B cell (primary cell): ENCODE measurements at regions not wholly inside any gene's neighbourhood (a gene's known extent, or its start where the extent isn't known, plus 50 kb on each side); places are given as distances from the start of the nearest gene placed in this dataset.

Experiments
- ATAC-seq: fragments of 200-7000 bp; cut with Tn5 transposase; one replicate; pipeline ENCODE4 v1.10.0; 2021; ENCODE audit warnings: low read depth, mild to moderate bottlenecking, moderate number of reproducible peaks, moderate library complexity
- CTCF ChIA-PET: fragments of 350-600 bp; sonication (Branson Sonifier 250); formaldehyde crosslinking; loops from one replicate; lab custom pipeline; 2021; ENCODE audit warnings: antibody characterized with exemption, inconsistent platforms; lab: Charles Lee
- POLR2A ChIA-PET: fragments of 350-600 bp; sonication (Branson Sonifier 250); formaldehyde crosslinking; loops from one replicate; lab custom pipeline; 2021; ENCODE audit warnings: antibody characterized with exemption; lab: Charles Lee
- DNase-seq: peaks from one replicate; pipeline ENCODE4 v3.0.0; 2013
- H2AFZ ChIP-seq: 2 replicates; pipeline ENCODE4 v1.6.1; 2012; ENCODE audit warnings: mild to moderate bottlenecking, low read depth, low read length; ENCODE audit not compliant: insufficient read depth, poor library complexity, severe bottlenecking
- H3K27ac ChIP-seq, 2 donors: 1 replicate in 1 of 2; 2 replicates in 1 of 2; pipeline ENCODE4 v1.5.1; 2012 to 2013; ENCODE audit warnings: low read length in 2 of 2, mild to moderate bottlenecking in 2 of 2, moderate library complexity in 1 of 2
- H3K27me3 ChIP-seq, 4 experiments: fragments of 200-600 bp in 1 of 4; sonication (generic) in 1 of 4; replicated peaks in 1 of 4; 1 replicate in 2 of 4; 2 replicates in 2 of 4; pipeline versions ENCODE4 v1.6.1 to v1.7.0; 2013 to 2016; ENCODE audit warnings: low read length in 3 of 4, mild to moderate bottlenecking in 2 of 4, mixed read lengths in 1 of 4, moderate library complexity in 1 of 4; ENCODE audit not compliant: insufficient read depth in 4 of 4, control insufficient read depth in 3 of 4; ENCODE audit errors: control extremely low read depth in 1 of 4
- H3K36me3 ChIP-seq, 2 experiments: replicated peaks in 1 of 2; 1 replicate in 1 of 2; 2 replicates in 1 of 2; pipeline versions ENCODE4 v1.6.1 to v1.7.1; 2013; ENCODE audit warnings: low read length in 1 of 2; ENCODE audit not compliant: insufficient read depth in 2 of 2, control insufficient read depth in 1 of 2; ENCODE audit errors: control extremely low read depth in 1 of 2, extremely low read depth in 1 of 2
- H3K4me1 ChIP-seq, 2 donors: fragments of 200-600 bp in 1 of 2; sonication (generic) in 1 of 2; 1 replicate in 1 of 2; 2 replicates in 1 of 2; pipeline versions ENCODE4 v1.5.1 to v1.6.1; 2013 to 2017; ENCODE audit warnings: low read length in 2 of 2; ENCODE audit not compliant: control insufficient read depth in 2 of 2, insufficient read depth in 2 of 2
- H3K4me2 ChIP-seq: replicated peaks from 2 replicates; pipeline ENCODE3; 2012; ENCODE audit warnings: mild to moderate bottlenecking, low read depth, low read length; ENCODE audit not compliant: poor library complexity, severe bottlenecking
- H3K4me3 ChIP-seq, 5 experiments: fragments of 200-600 bp in 1 of 5; sonication (generic) in 1 of 5; 1 replicate in 3 of 5; 2 replicates in 2 of 5; pipeline versions ENCODE4 v1.5.1 to v1.7.0; 2011 to 2016; ENCODE audit warnings: low read length in 4 of 5, mild to moderate bottlenecking in 4 of 5, low read depth in 2 of 5, control low read depth in 1 of 5, moderate library complexity in 1 of 5; ENCODE audit not compliant: insufficient read depth in 1 of 5; ENCODE audit errors: control extremely low read depth in 1 of 5, extremely low read depth in 1 of 5
- H3K79me2 ChIP-seq: fragments of 200-600 bp; sonication (generic); one replicate; pipeline ENCODE4 v1.6.0; 2016; ENCODE audit warnings: low read length; ENCODE audit not compliant: control insufficient read depth, insufficient read depth
- H3K9ac ChIP-seq: fragments of 200-600 bp; sonication (generic); 2 replicates; pipeline ENCODE4 v1.6.1; 2017; ENCODE audit warnings: mild to moderate bottlenecking, low read length, moderate library complexity
- H3K9me3 ChIP-seq, 3 donors: one replicate each; pipeline versions ENCODE4 v1.6.1 to v1.7.1; 2013; ENCODE audit warnings: low read length in 2 of 3; ENCODE audit not compliant: control insufficient read depth in 2 of 3, insufficient read depth in 1 of 3; ENCODE audit errors: control extremely low read depth in 1 of 3
- H4K20me1 ChIP-seq: 2 replicates; pipeline ENCODE4 v1.6.0; 2012; ENCODE audit warnings: mild to moderate bottlenecking, low read length; ENCODE audit not compliant: insufficient read depth, control insufficient read depth, poor library complexity, severe bottlenecking
- H3K27ac Mint-ChIP-seq: one replicate; pipeline ENCODE4 v1.8.0; 2021; ENCODE audit warnings: mixed read lengths
- H3K27me3 Mint-ChIP-seq: one replicate; pipeline ENCODE4 v1.8.0; 2021; ENCODE audit warnings: mixed read lengths
- H3K4me1 Mint-ChIP-seq: one replicate; pipeline ENCODE4 v1.8.0; 2021; ENCODE audit warnings: mixed read lengths
- H3K4me3 Mint-ChIP-seq: one replicate; pipeline ENCODE4 v1.8.0; 2021; ENCODE audit warnings: mixed read lengths
- H3K9me3 Mint-ChIP-seq: one replicate; pipeline ENCODE4 v1.8.0; 2022; ENCODE audit warnings: mixed read lengths; ENCODE audit not compliant: insufficient read depth
- EZH2 ChIP-seq: IDR thresholded peaks from 2 replicates; pipeline ENCODE4 v1.6.1; 2012; ENCODE audit warnings: borderline replicate concordance, low read depth, mild to moderate bottlenecking, moderate library complexity, low read length; ENCODE audit not compliant: insufficient read depth, poor library complexity, severe bottlenecking
- WGBS: methylation state at CpG from one replicate; pipeline ENCODE4 v1.1.5; 2013; ENCODE audit warnings: missing lambda C conversion rate; ENCODE audit not compliant: insufficient coverage; 5-methylcytosine and 5-hydroxymethylcytosine counted together
- intact Hi-C: fragments of 100-400 bp; cut with micrococcal nuclease; formaldehyde crosslinking; loops from one replicate; pipeline ENCODE4 v1.10.0; 2022
- TF ChIP-seq, protein P1 (sequence below): fragments of 200-600 bp; IDR thresholded peaks from one replicate; pipeline ENCODE4 v1.8.0; 2022; ENCODE audit warnings: antibody characterized with exemption, mild to moderate bottlenecking

DNA sequence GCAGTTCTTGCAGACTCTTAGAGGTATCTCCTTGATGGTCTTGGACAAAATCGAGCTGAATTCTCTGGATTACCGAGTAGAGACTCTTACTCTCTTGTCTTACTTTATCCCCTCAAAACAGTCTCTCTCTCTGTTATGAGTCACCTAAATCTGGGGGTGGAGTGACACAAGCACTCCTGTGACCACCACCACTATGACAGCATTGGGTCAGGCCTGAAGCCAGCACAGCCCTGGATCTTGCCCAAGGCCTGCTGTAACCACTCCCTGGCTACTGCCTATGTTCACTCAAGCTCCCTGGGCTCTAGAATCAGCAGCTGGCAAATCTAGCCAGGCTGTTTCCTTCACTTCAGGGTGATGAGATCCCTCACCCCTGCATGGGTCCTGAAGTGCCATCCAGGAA lies 662.5 kb downstream of the LUZP2 start:
- H3K4me3 Mint-ChIP-seq, result no peak overlapping the region
- no peak overlapping the region for H2AFZ ChIP-seq
- no peaks in the 10 kb centered on the region for H3K9me3 ChIP-seq
- no peak overlapping the region for H3K4me2 ChIP-seq
- H3K4me3 ChIP-seq, result no peak overlapping the region
- TF ChIP-seq EZH2, result no peak
- TF ChIP-seq, protein P1, sequence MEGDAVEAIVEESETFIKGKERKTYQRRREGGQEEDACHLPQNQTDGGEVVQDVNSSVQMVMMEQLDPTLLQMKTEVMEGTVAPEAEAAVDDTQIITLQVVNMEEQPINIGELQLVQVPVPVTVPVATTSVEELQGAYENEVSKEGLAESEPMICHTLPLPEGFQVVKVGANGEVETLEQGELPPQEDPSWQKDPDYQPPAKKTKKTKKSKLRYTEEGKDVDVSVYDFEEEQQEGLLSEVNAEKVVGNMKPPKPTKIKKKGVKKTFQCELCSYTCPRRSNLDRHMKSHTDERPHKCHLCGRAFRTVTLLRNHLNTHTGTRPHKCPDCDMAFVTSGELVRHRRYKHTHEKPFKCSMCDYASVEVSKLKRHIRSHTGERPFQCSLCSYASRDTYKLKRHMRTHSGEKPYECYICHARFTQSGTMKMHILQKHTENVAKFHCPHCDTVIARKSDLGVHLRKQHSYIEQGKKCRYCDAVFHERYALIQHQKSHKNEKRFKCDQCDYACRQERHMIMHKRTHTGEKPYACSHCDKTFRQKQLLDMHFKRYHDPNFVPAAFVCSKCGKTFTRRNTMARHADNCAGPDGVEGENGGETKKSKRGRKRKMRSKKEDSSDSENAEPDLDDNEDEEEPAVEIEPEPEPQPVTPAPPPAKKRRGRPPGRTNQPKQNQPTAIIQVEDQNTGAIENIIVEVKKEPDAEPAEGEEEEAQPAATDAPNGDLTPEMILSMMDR, result no peak
- H3K27ac Mint-ChIP-seq, result no peak overlapping the region
- no CpG with 5 or more reads among the region's 2 CpGs for WGBS
- H3K27ac ChIP-seq, result no peak overlapping the region
- ChIA-PET POLR2A (no interaction called here), CTCF (no interaction called here)
- no peaks in the 10 kb centered on the region for H3K4me1 ChIP-seq
- no peaks in the 10 kb centered on the region for H3K4me1 Mint-ChIP-seq
- no peak overlapping the region for H3K9ac ChIP-seq
- ATAC-seq (no peak), DNase-seq (no peak)
- H3K27me3 Mint-ChIP-seq, result no peaks in the 10 kb centered on the region
- H3K27me3 ChIP-seq, result no peaks in the 10 kb centered on the region
- H4K20me1 ChIP-seq, result no peaks in the 10 kb centered on the region
- intact Hi-C loops, result no loop called here
- no peaks in the 10 kb centered on the region for H3K36me3 ChIP-seq
- H3K79me2 ChIP-seq, result no peaks in the 10 kb centered on the region
- H3K9me3 Mint-ChIP-seq, result peaks cover 4% of the 10 kb centered on the region

DNA sequence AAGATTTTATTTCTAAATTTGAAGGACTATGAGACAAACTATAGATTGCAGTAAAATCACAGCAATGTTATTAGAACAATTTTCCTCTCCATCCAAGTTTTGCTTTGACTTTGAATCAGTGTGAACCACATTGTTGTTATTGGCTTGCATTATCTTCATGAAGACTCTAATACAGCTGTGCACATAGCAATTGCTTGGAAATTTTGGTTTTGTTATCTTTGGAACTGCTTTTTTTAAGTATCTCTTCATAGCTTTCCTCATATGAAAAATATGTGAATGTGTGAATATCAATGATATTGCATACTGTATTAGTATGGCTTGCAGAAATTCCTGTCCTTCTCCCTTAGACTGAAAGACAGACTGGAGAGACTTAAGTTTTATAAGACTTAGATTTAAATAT lies 666.6 kb downstream of the LUZP2 start:
- H3K9me3 ChIP-seq, result no peaks in the 10 kb centered on the region
- H3K27me3 Mint-ChIP-seq, result no peaks in the 10 kb centered on the region
- ChIA-PET POLR2A (no interaction called here), CTCF (no interaction called here)
- TF ChIP-seq EZH2, result no peak
- TF ChIP-seq, protein P1, result no peak
- no peaks in the 10 kb centered on the region for H3K27me3 ChIP-seq
- H3K9me3 Mint-ChIP-seq, result no peaks in the 10 kb centered on the region
- no peaks in the 10 kb centered on the region for H3K36me3 ChIP-seq
- no peak overlapping the region for H3K27ac ChIP-seq
- no peaks in the 10 kb centered on the region for H3K79me2 ChIP-seq
- no peaks in the 10 kb centered on the region for H3K4me1 ChIP-seq
- H3K4me3 Mint-ChIP-seq, result no peak overlapping the region
- no peak for ATAC-seq
- no peak overlapping the region for H3K9ac ChIP-seq
- H3K4me2 ChIP-seq, result no peak overlapping the region
- intact Hi-C loops, result no loop called here
- no peak overlapping the region for H3K27ac Mint-ChIP-seq
- DNase-seq, result no peak
- no peaks in the 10 kb centered on the region for H3K4me1 Mint-ChIP-seq
- H2AFZ ChIP-seq, result no peak overlapping the region
- no peak overlapping the region for H3K4me3 ChIP-seq
- H4K20me1 ChIP-seq, result no peaks in the 10 kb centered on the region
